Left ventricle myocardium inferior (tissue), 1 donor: ENCODE measurements at regions not wholly inside any gene's neighbourhood (a gene's known extent, or its start where the extent isn't known, plus 50 kb on each side); places are given as distances from the start of the nearest gene placed in this dataset.

Source experiments
- DNase-seq: peaks from one replicate; pipeline ENCODE4 v3.0.0-alpha.2; 2020
- H3K27ac ChIP-seq: fragments of 200-600 bp; replicated peaks from 2 replicates; pipeline ENCODE4 v1.8.0; 2021
- H3K27me3 ChIP-seq: fragments of 200-600 bp; 2 replicates; pipeline ENCODE4 v1.8.0; 2021; ENCODE audit warnings: low read depth
- H3K36me3 ChIP-seq: fragments of 200-600 bp; 2 replicates; pipeline ENCODE4 v1.8.0; 2021
- H3K4me1 ChIP-seq: fragments of 200-600 bp; 2 replicates; pipeline ENCODE4 v1.8.0; 2021
- H3K4me3 ChIP-seq: fragments of 200-600 bp; 2 replicates; pipeline ENCODE4 v1.8.0; 2021; ENCODE audit warnings: mild to moderate bottlenecking, moderate library complexity
- H3K9me3 ChIP-seq: fragments of 200-600 bp; replicated peaks from 2 replicates; pipeline ENCODE4 v1.8.0; 2021
- intact Hi-C: fragments of 100-400 bp; cut with micrococcal nuclease; formaldehyde crosslinking; loops from one replicate; pipeline ENCODE4 v1.11.0; 2022
- TF ChIP-seq, protein P1 (sequence below): fragments of 200-600 bp; IDR thresholded peaks from 2 replicates; pipeline ENCODE4 v1.8.0; 2021; ENCODE audit warnings: antibody characterized with exemption, mild to moderate bottlenecking, borderline replicate concordance
- donor health status: DM: no; HTN: yes; CAD: no; lungs with severe emphysema.

DNA sequence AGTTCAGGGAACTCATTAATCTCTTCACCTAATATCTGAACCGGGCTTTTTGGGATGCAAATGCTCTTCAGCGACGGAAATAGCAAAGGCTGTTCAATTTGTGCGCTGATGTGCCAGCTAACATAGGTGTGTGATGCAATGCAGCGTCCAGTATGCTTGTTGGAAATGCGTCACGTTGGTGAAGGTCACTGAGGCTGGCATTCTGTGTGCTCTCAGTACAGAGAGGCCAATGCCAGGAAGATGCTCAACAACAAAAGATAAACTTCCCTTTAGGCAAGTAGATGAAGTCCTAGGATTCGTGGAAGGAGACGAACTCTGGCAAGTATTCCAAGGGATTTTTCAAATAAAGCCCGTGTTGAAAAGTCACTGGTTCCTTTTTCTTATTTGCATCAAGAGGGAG, 649.5 kb upstream of the MKI67 start:
- Histone ChIP-seq H3K4me3 (no peak overlapping the region), H3K27me3 (peaks cover 26% of the 10 kb centered on the region), H3K36me3 (no peaks in the 10 kb centered on the region), H3K4me1 (no peaks in the 10 kb centered on the region), H3K9me3 (peaks cover 18% of the 10 kb centered on the region), H3K27ac (no peak overlapping the region)
- TF ChIP-seq, protein P1, sequence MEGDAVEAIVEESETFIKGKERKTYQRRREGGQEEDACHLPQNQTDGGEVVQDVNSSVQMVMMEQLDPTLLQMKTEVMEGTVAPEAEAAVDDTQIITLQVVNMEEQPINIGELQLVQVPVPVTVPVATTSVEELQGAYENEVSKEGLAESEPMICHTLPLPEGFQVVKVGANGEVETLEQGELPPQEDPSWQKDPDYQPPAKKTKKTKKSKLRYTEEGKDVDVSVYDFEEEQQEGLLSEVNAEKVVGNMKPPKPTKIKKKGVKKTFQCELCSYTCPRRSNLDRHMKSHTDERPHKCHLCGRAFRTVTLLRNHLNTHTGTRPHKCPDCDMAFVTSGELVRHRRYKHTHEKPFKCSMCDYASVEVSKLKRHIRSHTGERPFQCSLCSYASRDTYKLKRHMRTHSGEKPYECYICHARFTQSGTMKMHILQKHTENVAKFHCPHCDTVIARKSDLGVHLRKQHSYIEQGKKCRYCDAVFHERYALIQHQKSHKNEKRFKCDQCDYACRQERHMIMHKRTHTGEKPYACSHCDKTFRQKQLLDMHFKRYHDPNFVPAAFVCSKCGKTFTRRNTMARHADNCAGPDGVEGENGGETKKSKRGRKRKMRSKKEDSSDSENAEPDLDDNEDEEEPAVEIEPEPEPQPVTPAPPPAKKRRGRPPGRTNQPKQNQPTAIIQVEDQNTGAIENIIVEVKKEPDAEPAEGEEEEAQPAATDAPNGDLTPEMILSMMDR = no peak
- intact Hi-C loops = no loop called here
- no peak for DNase-seq

DNA sequence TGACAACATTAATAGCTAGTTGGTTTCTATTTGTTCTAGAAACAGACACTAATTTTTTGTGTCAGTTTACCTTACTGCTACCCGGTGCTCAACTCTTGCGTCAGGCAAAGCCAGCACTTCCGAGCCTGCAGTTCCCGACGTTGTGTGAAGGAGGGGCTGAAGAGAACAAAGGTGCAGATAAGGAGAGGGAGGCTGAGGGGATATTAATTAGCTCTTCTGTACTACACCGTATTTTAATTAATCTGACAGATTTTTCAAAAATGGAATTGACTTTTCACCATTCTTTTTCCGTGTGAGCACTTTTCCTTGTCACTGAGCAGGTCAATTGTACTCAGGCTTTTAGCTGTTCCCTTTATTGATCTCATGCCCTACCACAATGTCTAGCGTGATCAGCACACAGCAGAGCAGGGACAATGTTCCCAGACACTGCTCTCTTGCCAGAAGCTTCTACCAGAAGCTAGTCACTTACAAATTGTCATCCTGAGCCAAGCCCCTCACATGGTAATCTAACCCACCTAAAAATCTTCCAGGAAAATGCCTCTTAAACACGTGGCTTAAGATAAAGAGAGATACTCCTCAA, 650.5 kb upstream of the MKI67 start:
- no peaks in the 10 kb centered on the region for H3K36me3 ChIP-seq
- H3K9me3 ChIP-seq = peaks cover 18% of the 10 kb centered on the region
- no peak overlapping the region for H3K4me3 ChIP-seq
- TF ChIP-seq, protein P1 = no peak
- no peak overlapping the region for H3K27ac ChIP-seq
- no peak for DNase-seq
- peaks cover 26% of the 10 kb centered on the region for H3K27me3 ChIP-seq
- H3K4me1 ChIP-seq = no peaks in the 10 kb centered on the region
- intact Hi-C loops = no loop called here

DNA sequence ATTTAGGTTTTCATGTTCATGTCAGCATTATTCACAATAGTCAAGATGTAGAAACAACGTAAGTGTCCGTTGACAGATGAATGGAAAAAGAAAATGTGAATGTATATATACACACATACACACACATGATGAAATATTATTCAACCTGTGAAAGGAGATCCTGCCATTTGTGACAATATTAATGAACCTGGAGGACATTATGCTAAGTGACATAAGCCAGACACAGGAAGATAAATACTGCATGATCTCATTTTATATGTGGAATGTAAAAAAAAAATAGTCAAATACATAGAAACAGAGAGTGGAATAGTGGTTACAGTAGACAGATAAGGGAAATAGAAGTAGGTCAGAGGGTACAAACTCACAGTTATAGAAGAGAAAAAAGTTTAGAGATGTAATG, 651.1 kb upstream of the MKI67 start:
- TF ChIP-seq, protein P1 = no peak
- H3K4me1 ChIP-seq = no peaks in the 10 kb centered on the region
- H3K36me3 ChIP-seq = no peaks in the 10 kb centered on the region
- intact Hi-C loops = no loop called here
- peaks cover 26% of the 10 kb centered on the region for H3K27me3 ChIP-seq
- H3K4me3 ChIP-seq = no peak overlapping the region
- no peak overlapping the region for H3K27ac ChIP-seq
- DNase-seq = no peak
- peaks cover 13% of the 10 kb centered on the region for H3K9me3 ChIP-seq

DNA sequence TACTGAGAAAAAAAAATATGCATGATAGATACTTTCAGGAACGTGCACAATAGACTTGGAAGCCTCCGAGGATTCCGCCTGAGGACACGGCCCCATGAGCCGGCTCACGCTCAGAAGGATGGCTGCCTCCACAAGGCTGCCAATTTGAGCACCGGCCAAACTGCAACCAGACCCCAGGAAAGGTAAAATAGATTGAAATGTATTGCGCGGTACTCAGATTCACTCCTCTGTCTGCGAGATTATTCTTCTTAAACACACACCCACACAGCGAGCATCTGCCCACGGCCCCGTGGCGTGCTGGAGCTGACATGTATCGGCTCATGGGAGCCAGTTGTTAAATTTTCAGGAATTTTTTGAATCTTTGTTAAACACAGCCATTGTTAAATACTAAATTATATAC, 653.2 kb upstream of the MKI67 start:
- Histone ChIP-seq H3K36me3 (no peaks in the 10 kb centered on the region), H3K9me3 (no peaks in the 10 kb centered on the region), H3K27ac (no peak overlapping the region), H3K27me3 (peaks cover 21% of the 10 kb centered on the region), H3K4me3 (no peak overlapping the region), H3K4me1 (no peaks in the 10 kb centered on the region)
- TF ChIP-seq, protein P1 = no peak
- no peak for DNase-seq
- intact Hi-C loops = no loop called here

DNA sequence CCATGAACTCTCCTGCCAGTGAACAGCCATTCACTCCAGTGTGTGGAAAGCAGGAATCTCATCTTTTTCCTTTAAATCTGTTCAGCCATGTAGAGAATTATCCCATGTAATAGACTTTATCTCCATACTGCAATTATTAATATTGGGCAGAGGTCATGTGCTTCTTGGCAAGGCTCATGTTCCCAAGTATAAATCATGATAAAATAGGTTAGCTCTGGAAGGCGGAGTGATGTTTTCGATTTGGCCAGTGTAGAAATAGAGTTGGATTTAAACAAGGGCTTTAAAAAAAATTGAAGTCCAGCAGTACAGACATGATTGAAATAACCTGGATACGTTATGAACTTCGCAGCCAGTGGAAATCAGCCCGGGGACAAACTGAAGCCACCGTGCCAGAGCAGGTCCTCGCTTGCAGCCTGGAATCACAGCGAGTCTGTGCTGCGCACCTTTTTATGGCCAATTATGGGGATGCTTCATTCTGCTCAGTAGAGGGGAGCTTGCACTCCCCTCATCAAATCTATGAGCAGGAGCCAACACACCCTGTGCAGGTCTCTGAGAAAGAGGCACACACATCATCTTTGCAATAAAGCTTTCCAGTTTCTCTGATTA, 654.0 kb upstream of the MKI67 start:
- no peak for DNase-seq
- Histone ChIP-seq H3K9me3 (no peaks in the 10 kb centered on the region), H3K27me3 (peaks cover 16% of the 10 kb centered on the region), H3K27ac (no peak overlapping the region), H3K4me3 (no peak overlapping the region), H3K4me1 (no peaks in the 10 kb centered on the region), H3K36me3 (no peaks in the 10 kb centered on the region)
- intact Hi-C loops = no loop called here
- TF ChIP-seq, protein P1 = no peak
